HL-60 (cell line): ENCODE measurements at regions not wholly inside any gene's neighbourhood (a gene's known extent, or its start where the extent isn't known, plus 50 kb on each side); places are given as distances from the start of the nearest gene placed in this dataset.

Experiments used
- DNase-seq, 2 experiments: peaks; one replicate each; pipeline ENCODE4 v3.0.0-alpha.2; 2010 to 2020; ENCODE audit warnings: low read depth in 1 of 2, low spot score in 1 of 2
- H3K27ac ChIP-seq: fragments of 250-450 bp; sonication (Bioruptor Pico); replicated peaks from 2 replicates; pipeline ENCODE4 v1.5.1; 2020; ENCODE audit warnings: mild to moderate bottlenecking, moderate library complexity
- H3K27me3 ChIP-seq: fragments of 250-450 bp; sonication (Bioruptor Pico); 2 replicates; pipeline ENCODE4 v1.5.1; 2021; ENCODE audit warnings: mild to moderate bottlenecking, moderate library complexity; ENCODE audit not compliant: insufficient read depth, poor library complexity, severe bottlenecking
- H3K4me3 ChIP-seq: replicated peaks from 2 replicates; pipeline ENCODE4 v1.5.1; 2011; ENCODE audit warnings: mild to moderate bottlenecking, control low read depth, low read length; ENCODE audit not compliant: insufficient read depth
- GABPA ChIP-seq: IDR thresholded peaks from 2 replicates; pipeline ENCODE4 v1.6.1; 2012; ENCODE audit warnings: low read depth
- POLR2AphosphoS5 ChIP-seq: IDR thresholded peaks from 2 replicates; pipeline ENCODE4 v1.6.1; 2012; ENCODE audit warnings: low read depth
- REST ChIP-seq: IDR thresholded peaks from 2 replicates; pipeline ENCODE4 v1.6.1; 2012; ENCODE audit warnings: low read depth; ENCODE audit not compliant: insufficient replicate concordance
- SPI1 ChIP-seq: IDR thresholded peaks from 2 replicates; pipeline ENCODE4 v1.6.1; 2012; ENCODE audit warnings: low read depth, mild to moderate bottlenecking, borderline replicate concordance
- TF ChIP-seq, protein P1 (sequence below): IDR thresholded peaks from one replicate; pipeline ENCODE4 v1.5.1; 2011; ENCODE audit warnings: low read length, control low read depth, inconsistent platforms; ENCODE audit not compliant: insufficient read depth

DNA sequence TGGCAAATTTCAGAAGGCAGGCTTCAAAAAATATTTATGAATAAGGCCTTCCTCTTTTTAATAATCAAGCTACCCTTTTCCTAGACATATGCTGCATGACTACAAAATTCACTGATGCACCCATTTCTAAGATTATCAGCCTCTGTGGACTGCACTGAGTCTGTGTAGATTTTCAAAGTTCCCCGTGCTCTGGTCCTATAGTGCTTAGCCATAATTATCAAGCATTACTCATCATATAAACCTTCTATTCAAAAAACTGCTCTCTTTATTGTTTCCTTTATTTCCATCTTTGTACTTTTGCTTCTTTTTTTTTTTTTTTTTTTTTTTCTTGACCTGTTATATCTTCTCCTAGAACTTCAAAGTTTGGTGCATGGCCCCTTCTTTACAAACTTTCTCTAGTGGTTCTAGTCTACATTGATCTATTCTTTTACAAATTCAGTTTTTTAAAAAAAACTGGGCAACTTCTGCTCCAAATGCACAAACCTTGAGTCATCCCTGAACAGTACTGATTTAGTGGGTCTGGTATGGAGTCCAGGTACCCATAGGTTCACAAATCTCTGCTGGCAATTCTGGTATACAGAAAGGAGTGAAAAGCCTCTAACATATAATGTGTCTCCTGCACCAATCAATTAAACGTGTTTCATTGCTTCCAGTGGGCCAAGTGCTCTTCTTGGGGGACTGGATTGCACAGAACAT, 481.9 kb downstream of the NUP35 start:
- Histone ChIP-seq H3K27ac (no peak overlapping the region), H3K27me3 (no peaks in the 10 kb centered on the region), H3K4me3 (no peak overlapping the region)
- DNase-seq = no peak
- TF ChIP-seq REST (no peak), POLR2AphosphoS5 (no peak), GABPA (no peak)
- TF ChIP-seq, protein P1, sequence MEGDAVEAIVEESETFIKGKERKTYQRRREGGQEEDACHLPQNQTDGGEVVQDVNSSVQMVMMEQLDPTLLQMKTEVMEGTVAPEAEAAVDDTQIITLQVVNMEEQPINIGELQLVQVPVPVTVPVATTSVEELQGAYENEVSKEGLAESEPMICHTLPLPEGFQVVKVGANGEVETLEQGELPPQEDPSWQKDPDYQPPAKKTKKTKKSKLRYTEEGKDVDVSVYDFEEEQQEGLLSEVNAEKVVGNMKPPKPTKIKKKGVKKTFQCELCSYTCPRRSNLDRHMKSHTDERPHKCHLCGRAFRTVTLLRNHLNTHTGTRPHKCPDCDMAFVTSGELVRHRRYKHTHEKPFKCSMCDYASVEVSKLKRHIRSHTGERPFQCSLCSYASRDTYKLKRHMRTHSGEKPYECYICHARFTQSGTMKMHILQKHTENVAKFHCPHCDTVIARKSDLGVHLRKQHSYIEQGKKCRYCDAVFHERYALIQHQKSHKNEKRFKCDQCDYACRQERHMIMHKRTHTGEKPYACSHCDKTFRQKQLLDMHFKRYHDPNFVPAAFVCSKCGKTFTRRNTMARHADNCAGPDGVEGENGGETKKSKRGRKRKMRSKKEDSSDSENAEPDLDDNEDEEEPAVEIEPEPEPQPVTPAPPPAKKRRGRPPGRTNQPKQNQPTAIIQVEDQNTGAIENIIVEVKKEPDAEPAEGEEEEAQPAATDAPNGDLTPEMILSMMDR = no peak

GRCh38 chr2:183606718-183607085, 482.5 kb downstream of the NUP35 start:
- DNase-seq = no peak
- TF ChIP-seq, protein P1 = no peak
- no peak for TF ChIP-seq GABPA
- no peak for TF ChIP-seq SPI1
- H3K4me3 ChIP-seq = no peak overlapping the region

GRCh38 chr2:183607995-183608394, 483.8 kb downstream of the NUP35 start:
- Histone ChIP-seq H3K4me3 (no peak overlapping the region), H3K27ac (no peak overlapping the region), H3K27me3 (no peaks in the 10 kb centered on the region)
- DNase-seq = no peak
- TF ChIP-seq SPI1 (no peak), REST (no peak), GABPA (no peak), POLR2AphosphoS5 (no peak)
- TF ChIP-seq, protein P1 = no peak

More at GRCh38 chr2:183606718-183607085, 482.5 kb downstream of the NUP35 start:
- no peaks in the 10 kb centered on the region for H3K27me3 ChIP-seq
- H3K27ac ChIP-seq = no peak overlapping the region

DNA sequence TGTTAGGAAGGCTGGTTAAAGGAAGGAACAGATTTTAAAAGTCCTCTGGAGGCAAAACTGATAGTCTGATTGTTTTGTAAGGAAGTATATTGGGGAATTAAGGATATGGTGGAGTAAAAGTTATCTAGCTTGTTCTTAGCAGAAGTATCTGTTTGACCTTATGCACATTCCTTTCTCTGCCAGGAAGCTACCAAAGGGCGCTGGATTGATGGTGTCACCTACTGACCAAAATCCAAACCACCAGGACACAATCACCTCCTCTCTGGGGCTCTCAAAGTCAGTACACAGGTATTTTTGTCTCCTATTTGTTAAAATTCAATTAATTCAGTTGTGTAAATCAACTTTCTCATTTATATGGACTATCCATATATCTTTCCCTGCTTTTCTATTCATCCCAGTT, 484.5 kb downstream of the NUP35 start:
- H3K27me3 ChIP-seq = no peaks in the 10 kb centered on the region
- H3K27ac ChIP-seq = no peak overlapping the region
- TF ChIP-seq REST = no peak
- TF ChIP-seq, protein P1 = no peak
- TF ChIP-seq GABPA = no peak
- no peak for TF ChIP-seq POLR2AphosphoS5
- no peak for TF ChIP-seq SPI1
- DNase-seq = no peak
- H3K4me3 ChIP-seq = no peak overlapping the region
